HEK293T (cell line): ENCODE measurements at regions not wholly inside any gene's neighbourhood (a gene's known extent, or its start where the extent isn't known, plus 50 kb on each side); places are given as distances from the start of the nearest gene placed in this dataset.

Source experiments
- CTCF ChIA-PET: fragments of 350-600 bp; formaldehyde crosslinking; extraction: SDS; loops from one replicate; lab custom pipeline; 2021; ENCODE audit warnings: antibody characterized with exemption, inconsistent platforms; lab: Yijun Ruan, JAX
- POLR2A ChIA-PET: fragments of 350-600 bp; formaldehyde crosslinking; extraction: SDS; loops from one replicate; lab custom pipeline; 2020; ENCODE audit warnings: antibody characterized with exemption, inconsistent platforms; lab: Yijun Ruan, JAX
- DNase-seq: peaks from one replicate; pipeline ENCODE4 v3.0.0; 2012; ENCODE audit warnings: mixed read lengths; ENCODE audit errors: extremely low spot score
- ARNT ChIP-seq: fragments of 450-650 bp; IDR thresholded peaks from 2 replicates; pipeline ENCODE4 v1.6.1; 2017; ENCODE audit warnings: mild to moderate bottlenecking
- BHLHE40 ChIP-seq: fragments of 450-650 bp; IDR thresholded peaks from 2 replicates; pipeline ENCODE4 v1.6.1; 2016; ENCODE audit warnings: mild to moderate bottlenecking, moderate library complexity, borderline replicate concordance
- CTBP1 ChIP-seq: fragments of 450-650 bp; IDR thresholded peaks from 2 replicates; pipeline ENCODE4 v1.6.1; 2016; ENCODE audit warnings: borderline replicate concordance
- ELF4 ChIP-seq: fragments of 450-650 bp; IDR thresholded peaks from 2 replicates; pipeline ENCODE4 v1.6.1; 2017; ENCODE audit warnings: antibody characterized with exemption
- FOXA1 ChIP-seq: fragments of 450-650 bp; IDR thresholded peaks from 2 replicates; pipeline ENCODE4 v1.6.1; 2016; ENCODE audit warnings: mild to moderate bottlenecking
- FOXK2 ChIP-seq: fragments of 450-650 bp; IDR thresholded peaks from 2 replicates; pipeline ENCODE4 v1.6.1; 2016; ENCODE audit warnings: mild to moderate bottlenecking
- FOXM1 ChIP-seq: fragments of 450-650 bp; IDR thresholded peaks from 2 replicates; pipeline ENCODE4 v1.6.1; 2017; ENCODE audit warnings: mild to moderate bottlenecking, borderline replicate concordance
- HDGF ChIP-seq: fragments of 450-650 bp; IDR thresholded peaks from 2 replicates; pipeline ENCODE4 v1.6.1; 2017; ENCODE audit warnings: antibody characterized with exemption, borderline replicate concordance
- L3MBTL2 ChIP-seq: fragments of 450-650 bp; conservative IDR thresholded peaks from 2 replicates; pipeline ENCODE4 v1.6.1; 2016; ENCODE audit warnings: mild to moderate bottlenecking
- LEF1 ChIP-seq: fragments of 450-650 bp; IDR thresholded peaks from 2 replicates; pipeline ENCODE4 v1.6.1; 2017; ENCODE audit warnings: mild to moderate bottlenecking, borderline replicate concordance
- NFRKB ChIP-seq: fragments of 450-650 bp; IDR thresholded peaks from 2 replicates; pipeline ENCODE4 v1.6.1; 2016; ENCODE audit warnings: mild to moderate bottlenecking, moderate library complexity
- SP1 ChIP-seq: fragments of 450-650 bp; IDR thresholded peaks from 2 replicates; pipeline ENCODE4 v1.6.1; 2017
- SUZ12 ChIP-seq: fragments of 450-650 bp; IDR thresholded peaks from 2 replicates; pipeline ENCODE4 v1.6.1; 2016; ENCODE audit warnings: mild to moderate bottlenecking
- TARDBP ChIP-seq: fragments of 450-650 bp; IDR thresholded peaks from 2 replicates; pipeline ENCODE4 v1.6.1; 2016
- ZNF384 ChIP-seq: fragments of 450-650 bp; IDR thresholded peaks from 2 replicates; pipeline ENCODE4 v1.6.1; 2016
- TF ChIP-seq, protein P1 (sequence below): fragments of 450-650 bp; IDR thresholded peaks from 2 replicates; pipeline ENCODE4 v1.6.1; 2016

DNA sequence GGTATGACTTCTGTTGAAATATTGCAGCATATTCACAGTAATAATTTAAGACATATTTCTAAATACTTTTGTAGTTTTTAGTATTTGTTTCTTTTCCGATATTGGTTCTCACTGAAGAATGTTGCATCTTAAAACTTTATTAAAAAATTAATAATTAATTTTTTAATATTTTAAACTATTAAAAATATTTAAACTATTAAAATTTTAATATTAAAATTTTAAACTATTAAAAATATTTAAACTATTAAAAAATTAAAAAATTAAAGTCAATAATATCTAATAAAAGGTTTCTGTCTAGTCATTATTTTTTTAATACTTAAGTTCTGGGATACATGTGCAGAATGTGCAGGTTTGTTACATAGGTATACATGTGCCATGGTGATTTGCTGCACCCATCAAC is 149.3 kb upstream of the CCNH start:
- ChIA-PET POLR2A (no interaction called here), CTCF (no interaction called here)
- no peak for DNase-seq
- TF ChIP-seq FOXM1 (no peak), ARNT (no peak), LEF1 (no peak), FOXK2 (no peak), SP1 (no peak), FOXA1 (no peak), ELF4 (no peak), SUZ12 (no peak), HDGF (no peak), CTBP1 (no peak), TARDBP (no peak), L3MBTL2 (no peak), NFRKB (no peak), BHLHE40 (no peak), ZNF384 (no peak)
- TF ChIP-seq, protein P1, sequence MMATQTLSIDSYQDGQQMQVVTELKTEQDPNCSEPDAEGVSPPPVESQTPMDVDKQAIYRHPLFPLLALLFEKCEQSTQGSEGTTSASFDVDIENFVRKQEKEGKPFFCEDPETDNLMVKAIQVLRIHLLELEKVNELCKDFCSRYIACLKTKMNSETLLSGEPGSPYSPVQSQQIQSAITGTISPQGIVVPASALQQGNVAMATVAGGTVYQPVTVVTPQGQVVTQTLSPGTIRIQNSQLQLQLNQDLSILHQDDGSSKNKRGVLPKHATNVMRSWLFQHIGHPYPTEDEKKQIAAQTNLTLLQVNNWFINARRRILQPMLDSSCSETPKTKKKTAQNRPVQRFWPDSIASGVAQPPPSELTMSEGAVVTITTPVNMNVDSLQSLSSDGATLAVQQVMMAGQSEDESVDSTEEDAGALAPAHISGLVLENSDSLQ: no peak

GRCh38 chr5:87560528-87560927 is 147.8 kb upstream of the CCNH start:
- CTCF ChIA-PET: no interaction called here
- POLR2A ChIA-PET: no interaction called here
- no peak for TF ChIP-seq FOXA1
- TF ChIP-seq SP1: no peak
- no peak for TF ChIP-seq TARDBP
- no peak for TF ChIP-seq NFRKB
- TF ChIP-seq FOXK2: no peak
- TF ChIP-seq LEF1: no peak
- TF ChIP-seq, protein P1: no peak
- no peak for TF ChIP-seq ARNT
- TF ChIP-seq BHLHE40: no peak
- TF ChIP-seq L3MBTL2: no peak
- no peak for TF ChIP-seq ELF4
- DNase-seq: no peak

DNA sequence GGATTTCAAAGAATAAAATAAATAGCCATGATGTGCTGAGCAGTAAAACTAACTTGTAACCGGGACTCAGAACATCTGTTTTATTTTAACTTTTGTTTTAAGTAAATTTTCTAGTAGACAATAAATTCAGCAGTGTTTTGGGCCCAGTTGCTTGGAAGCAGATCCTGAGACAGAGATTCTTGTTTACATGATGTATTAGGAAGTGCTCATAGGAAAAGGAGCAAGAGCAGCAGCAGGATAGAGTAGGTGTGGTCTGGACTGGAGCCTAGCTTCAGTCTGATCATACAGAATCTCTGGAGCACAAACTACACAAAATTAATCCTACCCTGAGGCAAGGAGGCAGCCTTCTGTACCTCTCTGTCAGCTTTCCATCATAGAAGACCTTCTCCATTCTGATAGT is 139.2 kb upstream of the CCNH start:
- ChIA-PET CTCF (no interaction called here), POLR2A (no interaction called here)
- DNase-seq: no peak
- TF ChIP-seq ZNF384 (no peak), CTBP1 (no peak), L3MBTL2 (no peak), SUZ12 (no peak), BHLHE40 (no peak), ARNT (no peak), FOXM1 (no peak), SP1 (no peak), LEF1 (no peak), HDGF (no peak), NFRKB (no peak), ELF4 (no peak)

DNA sequence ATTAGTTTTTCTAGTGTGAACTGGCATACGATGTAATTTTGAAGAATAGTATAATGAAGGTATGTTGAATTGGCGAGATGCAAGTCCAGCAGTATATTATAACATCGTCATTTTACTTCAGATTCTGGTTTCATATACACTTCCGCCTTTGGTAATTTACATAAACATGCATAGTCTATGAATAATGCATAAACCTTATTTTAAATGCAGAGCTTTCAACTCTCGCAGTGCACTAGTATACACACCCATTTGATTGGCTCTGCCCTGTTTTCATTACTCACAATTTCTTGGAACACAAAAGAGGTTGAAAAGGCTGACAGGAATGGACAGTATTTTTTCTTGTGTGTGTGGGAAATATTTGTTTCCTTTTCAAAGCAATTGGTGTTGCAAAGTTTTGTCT is 128.9 kb upstream of the CCNH start:
- TF ChIP-seq NFRKB (no peak), ELF4 (no peak)
- POLR2A ChIA-PET: no interaction called here
- CTCF ChIA-PET: no interaction called here
- no peak for DNase-seq

GRCh38 chr5:87541033-87541432 is 128.3 kb upstream of the CCNH start:
- peak; percentile 7 for DNase-seq
- POLR2A ChIA-PET: no interaction called here
- TF ChIP-seq ARNT (no peak), L3MBTL2 (no peak), NFRKB (no peak), LEF1 (no peak), HDGF (no peak), TARDBP (no peak), FOXM1 (no peak), FOXK2 (no peak), ZNF384 (no peak)
- CTCF ChIA-PET: no interaction called here

DNA sequence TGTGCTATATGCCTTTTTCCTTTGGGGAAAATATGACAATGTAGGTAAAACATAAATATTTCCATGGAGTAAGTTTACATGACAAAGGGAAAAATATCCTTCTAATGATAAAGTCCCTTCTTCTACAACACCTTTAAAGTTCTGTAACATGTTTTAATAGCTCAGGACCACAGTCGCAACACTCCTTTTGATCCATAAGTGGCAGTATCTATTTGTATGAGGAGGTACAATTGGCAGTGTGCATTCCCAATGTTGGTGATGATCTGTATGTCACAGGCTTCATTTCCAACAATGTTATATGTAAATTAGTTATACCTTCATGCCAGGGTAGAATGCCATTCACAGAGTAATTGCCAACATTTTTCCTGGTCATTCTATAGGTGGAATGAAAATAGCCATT is 127.1 kb upstream of the CCNH start:
- ChIA-PET POLR2A (no interaction called here), CTCF (no interaction called here)
- DNase-seq: no peak
- TF ChIP-seq NFRKB (no peak), ARNT (no peak), HDGF (no peak), SP1 (no peak), SUZ12 (no peak), CTBP1 (no peak), FOXA1 (no peak), ZNF384 (no peak), L3MBTL2 (no peak)
- TF ChIP-seq, protein P1: no peak

DNA sequence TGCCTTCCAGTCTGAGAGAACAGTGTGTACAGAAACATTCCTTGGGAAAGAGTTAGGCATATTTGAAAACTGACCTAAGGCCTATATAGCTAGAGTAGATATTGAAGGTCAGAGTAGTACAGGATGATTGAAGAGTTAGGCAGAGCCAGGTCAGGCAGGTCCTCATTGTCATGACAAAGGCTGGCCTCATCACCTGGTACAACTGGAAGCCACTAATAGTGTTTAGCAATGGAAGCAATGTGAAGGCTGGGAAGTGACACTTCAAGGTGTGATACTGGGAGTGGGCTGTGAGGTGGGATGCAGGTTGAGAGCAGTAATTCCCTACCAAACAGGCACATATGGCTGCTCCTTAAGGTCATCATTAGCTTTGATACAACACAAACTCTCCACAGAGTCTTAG is 123.6 kb upstream of the CCNH start:
- POLR2A ChIA-PET: no interaction called here
- TF ChIP-seq FOXK2 (no peak), ZNF384 (no peak), TARDBP (no peak), FOXM1 (no peak), L3MBTL2 (no peak), SUZ12 (no peak), ARNT (no peak), HDGF (no peak), SP1 (no peak), LEF1 (no peak), NFRKB (no peak), ELF4 (no peak), FOXA1 (no peak), CTBP1 (no peak), BHLHE40 (no peak)
- TF ChIP-seq, protein P1: no peak
- no peak for DNase-seq
- CTCF ChIA-PET: no interaction called here
